ENCODE measurements at regions not wholly inside any gene's neighbourhood (a gene's known extent, or its start where the extent isn't known, plus 50 kb on each side); places are given as distances from the start of the nearest gene placed in this dataset.

DNA sequence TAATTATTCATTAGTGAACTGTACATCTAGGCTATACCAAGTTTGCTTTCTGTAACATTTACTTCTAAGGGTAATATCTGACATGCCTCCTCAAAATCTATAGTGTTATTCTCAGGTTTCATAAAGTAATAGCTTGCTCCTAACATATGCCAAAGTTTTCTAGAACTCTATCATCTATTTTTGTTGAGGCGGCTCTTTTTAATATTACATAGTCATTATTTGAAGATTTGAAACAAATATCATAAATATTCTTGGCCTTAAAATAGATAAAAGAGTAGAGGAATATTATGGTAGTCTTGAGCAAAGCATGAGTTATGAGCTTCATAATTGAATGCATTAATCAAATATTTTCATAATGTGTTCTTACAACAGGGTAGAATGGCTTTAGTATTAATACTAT, 327.2 kb upstream of the KCND2 start:
- TF ChIP-seq EZH2 (IDR thresholded peaks at IDR 0.05; ENCODE audit: borderline replicate concordance, insufficient read depth, low read depth, low read length, poor library complexity, severe bottlenecking), result no peak
- TF ChIP-seq, protein P1, sequence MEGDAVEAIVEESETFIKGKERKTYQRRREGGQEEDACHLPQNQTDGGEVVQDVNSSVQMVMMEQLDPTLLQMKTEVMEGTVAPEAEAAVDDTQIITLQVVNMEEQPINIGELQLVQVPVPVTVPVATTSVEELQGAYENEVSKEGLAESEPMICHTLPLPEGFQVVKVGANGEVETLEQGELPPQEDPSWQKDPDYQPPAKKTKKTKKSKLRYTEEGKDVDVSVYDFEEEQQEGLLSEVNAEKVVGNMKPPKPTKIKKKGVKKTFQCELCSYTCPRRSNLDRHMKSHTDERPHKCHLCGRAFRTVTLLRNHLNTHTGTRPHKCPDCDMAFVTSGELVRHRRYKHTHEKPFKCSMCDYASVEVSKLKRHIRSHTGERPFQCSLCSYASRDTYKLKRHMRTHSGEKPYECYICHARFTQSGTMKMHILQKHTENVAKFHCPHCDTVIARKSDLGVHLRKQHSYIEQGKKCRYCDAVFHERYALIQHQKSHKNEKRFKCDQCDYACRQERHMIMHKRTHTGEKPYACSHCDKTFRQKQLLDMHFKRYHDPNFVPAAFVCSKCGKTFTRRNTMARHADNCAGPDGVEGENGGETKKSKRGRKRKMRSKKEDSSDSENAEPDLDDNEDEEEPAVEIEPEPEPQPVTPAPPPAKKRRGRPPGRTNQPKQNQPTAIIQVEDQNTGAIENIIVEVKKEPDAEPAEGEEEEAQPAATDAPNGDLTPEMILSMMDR (IDR thresholded peaks at IDR 0.05), result no peak
